GM19395 (cell line): ENCODE measurements at regions not wholly inside any gene's neighbourhood (a gene's known extent, or its start where the extent isn't known, plus 50 kb on each side); places are given as distances from the start of the nearest gene placed in this dataset.

Experiments used
- ATAC-seq: cut with Tn5 transposase; IDR thresholded peaks from one replicate; pipeline ENCODE4 v1.9.1; 2021; ENCODE audit warnings: mild to moderate bottlenecking, moderate library complexity; ENCODE audit not compliant: unreplicated experiment

GRCh38 chr13:50664951-50665350 lies 178.5 kb downstream of the DLEU7 start:
- no peak for ATAC-seq

GRCh38 chr13:50668049-50668448 lies 175.4 kb downstream of the DLEU7 start:
- no peak for ATAC-seq

- ATAC-seq = no peak
These were observed 174.7 kb downstream of the DLEU7 start for GRCh38 chr13:50668691-50669271.

GRCh38 chr13:50670272-50670671 lies 173.2 kb downstream of the DLEU7 start:
- ATAC-seq = no peak

GRCh38 chr13:50670847-50671496 lies 172.5 kb downstream of the DLEU7 start:
- ATAC-seq = no peak

- no peak for ATAC-seq
These were observed 172.0 kb downstream of the DLEU7 start for GRCh38 chr13:50671497-50671850.

GRCh38 chr13:50672025-50672424 lies 171.5 kb downstream of the DLEU7 start:
- ATAC-seq = no peak

GRCh38 chr13:50675651-50676050 lies 167.8 kb downstream of the DLEU7 start:
- ATAC-seq = no peak

GRCh38 chr13:50676602-50677001 lies 166.9 kb downstream of the DLEU7 start:
- ATAC-seq = no peak

- no peak for ATAC-seq
These were observed 166.2 kb downstream of the DLEU7 start for GRCh38 chr13:50677258-50677657.

GRCh38 chr13:50677687-50678463 lies 165.6 kb downstream of the DLEU7 start:
- ATAC-seq = no peak

- no peak for ATAC-seq
These were observed 164.9 kb downstream of the DLEU7 start for GRCh38 chr13:50678464-50679162.

GRCh38 chr13:50679321-50679720 lies 164.2 kb downstream of the DLEU7 start:
- ATAC-seq = no peak

GRCh38 chr13:50682002-50682401 lies 161.5 kb downstream of the DLEU7 start:
- no peak for ATAC-seq

- no peak for ATAC-seq
These were observed 160.5 kb downstream of the DLEU7 start for GRCh38 chr13:50682966-50683365.

GRCh38 chr13:50684366-50684765 lies 159.1 kb downstream of the DLEU7 start:
- no peak for ATAC-seq

GRCh38 chr13:50685491-50685890 lies 158.0 kb downstream of the DLEU7 start:
- ATAC-seq = no peak

GRCh38 chr13:50685956-50686355 lies 157.5 kb downstream of the DLEU7 start:
- ATAC-seq = no peak

- ATAC-seq = no peak
These were observed 156.9 kb downstream of the DLEU7 start for GRCh38 chr13:50686551-50686950.

GRCh38 chr13:50687545-50687944 lies 155.9 kb downstream of the DLEU7 start:
- ATAC-seq = no peak

- ATAC-seq = no peak
These were observed 153.5 kb downstream of the DLEU7 start for GRCh38 chr13:50690006-50690405.
